ENCODE measurements at regions not wholly inside any gene's neighbourhood (a gene's known extent, or its start where the extent isn't known, plus 50 kb on each side); places are given as distances from the start of the nearest gene placed in this dataset.

- no peak overlapping the region for H3K4me3 ChIP-seq (ENCODE audit: low read depth, low read length)
- TF ChIP-seq CTCF (conservative IDR thresholded peaks at IDR 0.05; ENCODE audit: low read depth, low read length): no peak
- DNase-seq (ENCODE audit: low read depth): peak; percentile 89
These were observed 168.1 kb upstream of the NOVA1 start for GRCh38 chr14:26765768-26766520.

GRCh38 chr14:26766726-26767125, 168.9 kb upstream of the NOVA1 start:
- no peak overlapping the region for H3K4me3 ChIP-seq (ENCODE audit: low read depth, low read length)
- no peak for DNase-seq (ENCODE audit: low read depth)
- no peak for TF ChIP-seq CTCF (conservative IDR thresholded peaks at IDR 0.05; ENCODE audit: low read depth, low read length)

- DNase-seq (ENCODE audit: low read depth): no peak
- no peak overlapping the region for H3K4me3 ChIP-seq (ENCODE audit: low read depth, low read length)
- no peak for TF ChIP-seq CTCF (conservative IDR thresholded peaks at IDR 0.05; ENCODE audit: low read depth, low read length)
These were observed 176.2 kb upstream of the NOVA1 start for GRCh38 chr14:26773906-26774593.

- TF ChIP-seq CTCF (conservative IDR thresholded peaks at IDR 0.05; ENCODE audit: low read depth, low read length): no peak
- no peak overlapping the region for H3K4me3 ChIP-seq (ENCODE audit: low read depth, low read length)
- peak; percentile 55 for DNase-seq (ENCODE audit: low read depth)
These were observed 178.1 kb upstream of the NOVA1 start for GRCh38 chr14:26775765-26776563.

GRCh38 chr14:26791117-26791806, 193.4 kb upstream of the NOVA1 start:
- H3K4me3 ChIP-seq (ENCODE audit: low read depth, low read length): no peak overlapping the region
- TF ChIP-seq CTCF (conservative IDR thresholded peaks at IDR 0.05; ENCODE audit: low read depth, low read length): no peak
- no peak for DNase-seq (ENCODE audit: low read depth)

- H3K4me3 ChIP-seq (ENCODE audit: low read depth, low read length): no peak overlapping the region
- no peak for TF ChIP-seq CTCF (conservative IDR thresholded peaks at IDR 0.05; ENCODE audit: low read depth, low read length)
- DNase-seq (ENCODE audit: low read depth): no peak
These were observed 196.9 kb upstream of the NOVA1 start for GRCh38 chr14:26794731-26795130.
